SH-SY5Y (cell line): ENCODE measurements at regions not wholly inside any gene's neighbourhood (a gene's known extent, or its start where the extent isn't known, plus 50 kb on each side); places are given as distances from the start of the nearest gene placed in this dataset.

Source experiments
- GATA2 ChIP-seq: IDR thresholded peaks from 2 replicates; pipeline ENCODE4 v1.6.1; 2011; ENCODE audit warnings: mild to moderate bottlenecking, low read depth, low read length
- GATA3 ChIP-seq: IDR thresholded peaks from 2 replicates; pipeline ENCODE4 v1.6.1; 2011; ENCODE audit warnings: low read depth, mild to moderate bottlenecking, low read length, moderate library complexity

DNA sequence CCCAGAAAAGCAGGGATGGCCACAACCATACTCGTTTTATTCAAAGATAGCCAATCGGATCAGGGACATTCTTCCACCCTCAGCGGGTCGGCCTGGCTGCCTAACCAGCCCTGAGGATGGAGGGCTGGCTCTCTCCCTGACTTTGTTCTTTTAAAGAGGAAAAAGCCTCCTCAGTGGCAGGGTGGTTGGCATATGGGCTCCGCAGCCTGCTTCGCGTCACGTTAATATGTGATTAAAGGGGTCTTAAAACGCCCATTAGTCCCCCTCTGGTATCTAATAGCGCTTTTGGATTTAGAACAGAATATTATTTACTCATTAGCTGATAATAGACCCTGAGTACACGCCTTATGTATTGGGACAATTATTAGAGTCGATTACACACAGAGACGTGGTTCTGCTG lies 199.4 kb downstream of the PHETA1 start:
- TF ChIP-seq GATA2 (no peak), GATA3 (no peak)
